ENCODE measurements at regions not wholly inside any gene's neighbourhood (a gene's known extent, or its start where the extent isn't known, plus 50 kb on each side); places are given as distances from the start of the nearest gene placed in this dataset.

DNA sequence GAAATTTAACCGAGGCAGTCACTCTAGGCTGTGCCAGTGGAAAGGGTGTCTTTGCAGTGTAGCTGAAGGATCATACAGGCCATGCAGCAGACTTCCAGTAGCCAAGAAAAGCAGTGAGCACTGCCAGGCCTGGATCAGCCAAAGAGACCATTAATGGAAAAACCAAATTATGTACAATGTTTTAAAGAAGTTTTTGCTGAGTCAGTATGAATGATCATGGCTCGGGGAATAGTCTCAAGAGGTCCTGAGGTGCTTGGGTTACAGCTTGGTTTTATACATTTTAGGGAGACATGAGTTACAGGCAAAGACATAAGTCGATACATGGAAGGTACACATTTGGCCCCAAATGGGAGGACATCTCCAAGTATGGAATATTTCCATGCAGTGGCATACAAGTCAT is 141.3 kb downstream of the YTHDC2 start:
- TF ChIP-seq EP300 (IDR thresholded peaks at IDR 0.05) (no peak), POLR2A (IDR thresholded peaks at IDR 0.05) (no peak)
- TF ChIP-seq, protein P1, sequence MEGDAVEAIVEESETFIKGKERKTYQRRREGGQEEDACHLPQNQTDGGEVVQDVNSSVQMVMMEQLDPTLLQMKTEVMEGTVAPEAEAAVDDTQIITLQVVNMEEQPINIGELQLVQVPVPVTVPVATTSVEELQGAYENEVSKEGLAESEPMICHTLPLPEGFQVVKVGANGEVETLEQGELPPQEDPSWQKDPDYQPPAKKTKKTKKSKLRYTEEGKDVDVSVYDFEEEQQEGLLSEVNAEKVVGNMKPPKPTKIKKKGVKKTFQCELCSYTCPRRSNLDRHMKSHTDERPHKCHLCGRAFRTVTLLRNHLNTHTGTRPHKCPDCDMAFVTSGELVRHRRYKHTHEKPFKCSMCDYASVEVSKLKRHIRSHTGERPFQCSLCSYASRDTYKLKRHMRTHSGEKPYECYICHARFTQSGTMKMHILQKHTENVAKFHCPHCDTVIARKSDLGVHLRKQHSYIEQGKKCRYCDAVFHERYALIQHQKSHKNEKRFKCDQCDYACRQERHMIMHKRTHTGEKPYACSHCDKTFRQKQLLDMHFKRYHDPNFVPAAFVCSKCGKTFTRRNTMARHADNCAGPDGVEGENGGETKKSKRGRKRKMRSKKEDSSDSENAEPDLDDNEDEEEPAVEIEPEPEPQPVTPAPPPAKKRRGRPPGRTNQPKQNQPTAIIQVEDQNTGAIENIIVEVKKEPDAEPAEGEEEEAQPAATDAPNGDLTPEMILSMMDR (IDR thresholded peaks at IDR 0.05) = no peak
